GM19324 (cell line): ENCODE measurements at regions not wholly inside any gene's neighbourhood (a gene's known extent, or its start where the extent isn't known, plus 50 kb on each side); places are given as distances from the start of the nearest gene placed in this dataset.
"Not testable (repeated sequence)": the region's sequence is repeated elsewhere in the genome, so short reads cannot be mapped to it uniquely, and the experiment has no call there.

Experiments used
- ATAC-seq: cut with Tn5 transposase; IDR thresholded peaks from one replicate; pipeline ENCODE4 v1.9.1; 2021; ENCODE audit warnings: mild to moderate bottlenecking, moderate library complexity; ENCODE audit not compliant: unreplicated experiment, low FRiP score

DNA sequence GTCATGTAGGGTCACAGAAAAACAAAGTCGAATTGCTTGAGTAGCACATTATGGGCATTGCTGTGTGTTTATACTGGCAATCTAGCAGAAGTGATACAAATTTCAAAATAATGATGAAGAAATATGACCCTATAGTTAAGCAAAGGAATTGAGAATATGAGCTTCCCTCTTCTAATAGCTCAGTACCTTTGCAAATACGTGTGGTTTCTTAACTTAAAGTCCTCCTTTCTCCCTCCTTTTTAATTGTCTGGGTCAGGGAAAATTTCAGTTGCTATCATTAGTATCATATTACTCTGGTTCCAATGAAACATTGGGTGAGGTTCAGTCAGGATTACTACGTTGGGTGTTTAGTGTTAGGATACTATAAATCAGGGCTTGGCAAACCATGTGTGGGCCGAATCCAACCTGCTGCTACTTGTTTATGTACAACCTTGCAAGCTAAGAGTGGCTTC is 166.8 kb upstream of the CARMIL1 start:
- no peak for ATAC-seq

DNA sequence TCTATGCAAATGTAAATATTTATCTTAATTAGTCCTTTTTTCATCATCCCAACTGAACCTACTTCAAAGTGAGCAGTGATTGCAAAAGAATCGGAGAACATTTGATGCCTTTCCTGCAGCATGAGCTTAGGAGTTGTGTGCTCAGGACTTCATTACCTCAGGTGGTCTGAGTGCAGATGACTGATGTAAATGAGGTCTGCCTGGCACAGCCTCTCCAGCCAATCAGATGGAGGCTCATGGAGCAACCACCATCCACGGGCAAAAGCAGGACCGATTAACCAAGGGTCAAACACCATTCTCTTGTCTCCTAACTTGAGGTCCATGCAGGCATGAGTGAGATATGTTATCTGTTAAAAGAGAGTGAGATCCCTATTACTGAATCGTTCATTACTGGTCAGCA is 165.7 kb upstream of the CARMIL1 start:
- ATAC-seq, result no peak

DNA sequence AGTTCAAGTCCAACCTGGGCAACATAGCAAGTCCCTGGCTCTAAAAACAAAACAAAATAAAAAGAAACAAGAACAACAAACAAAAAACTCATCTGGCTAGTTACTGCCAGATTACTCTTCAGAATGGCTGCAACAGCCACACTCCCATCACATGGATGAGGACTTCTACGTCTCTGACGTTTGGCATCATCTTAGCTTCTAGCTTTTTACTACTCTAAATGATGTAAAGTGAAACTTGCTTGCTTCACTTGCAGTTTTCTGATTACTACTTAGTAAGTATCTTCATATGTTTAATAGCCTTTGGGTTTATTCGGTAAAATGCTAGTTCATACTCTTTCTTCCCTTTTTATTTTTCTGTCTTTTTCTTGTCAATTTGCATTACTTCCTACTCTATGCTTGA is 161.1 kb upstream of the CARMIL1 start:
- no peak for ATAC-seq

GRCh38 chr6:25121186-25121585 is 158.0 kb upstream of the CARMIL1 start:
- ATAC-seq, result no peak

- ATAC-seq, result no peak
These were observed 157.2 kb upstream of the CARMIL1 start for GRCh38 chr6:25122001-25122400.

GRCh38 chr6:25122622-25123237 is 156.4 kb upstream of the CARMIL1 start:
- no peak for ATAC-seq

- no peak for ATAC-seq
These were observed 154.9 kb upstream of the CARMIL1 start for GRCh38 chr6:25124216-25124715.

GRCh38 chr6:25125736-25126135 is 153.4 kb upstream of the CARMIL1 start:
- ATAC-seq, result no peak

GRCh38 chr6:25127076-25127837 is 151.9 kb upstream of the CARMIL1 start:
- no peak for ATAC-seq

- ATAC-seq, result no peak
These were observed 148.7 kb upstream of the CARMIL1 start for GRCh38 chr6:25130518-25130917.

- ATAC-seq, result no peak
These were observed 146.2 kb upstream of the CARMIL1 start for GRCh38 chr6:25132934-25133333.

GRCh38 chr6:25133568-25133967 is 145.6 kb upstream of the CARMIL1 start:
- no peak for ATAC-seq

DNA sequence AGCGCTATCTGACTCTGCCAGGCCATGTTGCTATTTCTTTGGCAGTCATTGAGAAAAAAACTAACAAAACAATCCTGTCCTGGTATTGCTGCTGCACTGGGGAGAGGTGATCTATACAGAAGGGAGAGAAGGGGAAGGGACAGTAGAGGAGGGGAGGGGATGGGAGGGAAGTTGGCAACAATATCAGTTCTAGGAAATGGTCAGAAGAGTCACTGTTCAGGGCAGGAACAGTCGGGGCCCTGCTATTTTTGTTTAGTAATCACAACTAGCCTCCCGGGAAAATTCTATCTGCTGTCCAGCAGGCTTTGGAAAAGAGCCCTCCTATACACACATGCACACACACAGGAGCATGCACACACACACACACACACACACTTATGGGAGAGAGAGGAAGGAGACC is 142.3 kb upstream of the CARMIL1 start:
- no peak for ATAC-seq

DNA sequence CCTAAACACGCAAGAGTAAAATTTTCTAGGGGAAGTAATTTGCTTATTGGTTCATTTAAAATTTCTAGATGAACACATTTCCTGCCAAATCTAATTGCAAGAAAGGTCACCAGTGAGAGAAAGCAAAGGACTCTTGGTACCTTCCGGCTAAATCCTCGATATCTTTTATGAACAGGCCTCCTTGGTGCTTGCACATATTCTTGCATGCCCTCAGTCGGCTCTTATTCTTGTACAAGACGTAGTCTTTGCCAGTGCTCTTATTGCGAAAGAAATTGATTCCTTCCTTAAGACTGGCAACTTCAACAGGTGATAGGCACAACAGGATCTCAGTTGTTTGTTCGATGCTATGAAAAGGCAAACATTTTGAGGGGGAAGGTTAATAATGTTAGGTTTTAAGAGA is 141.7 kb upstream of the CARMIL1 start:
- ATAC-seq, result no peak

- ATAC-seq, result no peak
These were observed 141.3 kb upstream of the CARMIL1 start for GRCh38 chr6:25137916-25138232.

DNA sequence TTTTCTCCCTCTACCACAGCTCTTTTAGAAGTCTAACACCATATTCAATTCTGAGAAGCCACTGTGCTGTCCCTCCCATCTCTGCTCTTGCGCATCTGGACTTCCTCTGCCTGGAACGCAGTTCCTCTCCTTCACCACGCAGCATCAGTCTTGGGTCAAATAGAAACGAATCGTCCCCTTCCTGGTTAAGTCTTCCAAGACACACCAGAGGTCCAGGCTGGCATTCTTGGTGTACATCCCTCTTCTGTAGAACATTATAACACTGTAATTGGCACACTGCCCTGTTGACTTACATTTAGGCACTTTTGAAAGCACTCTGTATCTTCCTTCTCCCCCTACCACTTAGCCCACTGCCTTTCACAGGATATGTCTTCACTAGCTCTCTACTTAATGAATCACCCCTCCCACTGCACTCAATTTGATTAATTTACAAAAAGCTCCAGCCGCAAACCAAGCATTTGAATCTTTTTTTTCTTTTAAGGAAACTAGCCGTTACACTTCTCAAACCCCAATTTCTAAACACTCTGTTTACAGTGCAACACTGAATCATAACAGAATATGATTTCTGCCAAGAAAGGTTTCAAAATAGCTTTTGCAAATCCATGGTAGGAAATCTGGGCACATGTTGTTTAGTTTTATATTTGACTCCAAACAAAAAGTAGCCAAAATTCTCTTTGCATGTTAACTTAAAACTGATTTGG is 140.8 kb upstream of the CARMIL1 start:
- peak; percentile 87 for ATAC-seq

GRCh38 chr6:25138934-25139415 is 140.2 kb upstream of the CARMIL1 start:
- peak; percentile 12 for ATAC-seq

- ATAC-seq, result not testable (repeated sequence)
These were observed 139.6 kb upstream of the CARMIL1 start for GRCh38 chr6:25139608-25140007.

GRCh38 chr6:25142506-25142905 is 136.7 kb upstream of the CARMIL1 start:
- no peak for ATAC-seq

DNA sequence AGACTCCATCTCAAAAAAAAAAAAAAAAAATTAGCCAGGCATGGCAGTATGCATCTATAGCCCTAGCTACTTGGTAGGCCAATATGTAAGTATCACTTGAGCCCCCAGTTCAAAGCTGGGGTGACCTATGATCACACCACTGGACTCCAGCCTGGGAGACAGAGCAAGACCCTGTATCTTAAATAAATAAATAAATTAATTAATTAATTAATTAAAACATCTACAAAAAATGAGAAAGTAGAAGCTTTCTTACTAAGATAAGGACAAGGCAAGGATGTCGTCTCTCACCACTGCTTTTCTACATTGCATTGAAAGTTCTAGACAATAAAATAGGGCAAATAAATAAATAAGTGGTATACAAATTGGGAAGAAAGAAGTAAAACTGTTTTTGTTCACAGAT is 134.3 kb upstream of the CARMIL1 start:
- no peak for ATAC-seq

DNA sequence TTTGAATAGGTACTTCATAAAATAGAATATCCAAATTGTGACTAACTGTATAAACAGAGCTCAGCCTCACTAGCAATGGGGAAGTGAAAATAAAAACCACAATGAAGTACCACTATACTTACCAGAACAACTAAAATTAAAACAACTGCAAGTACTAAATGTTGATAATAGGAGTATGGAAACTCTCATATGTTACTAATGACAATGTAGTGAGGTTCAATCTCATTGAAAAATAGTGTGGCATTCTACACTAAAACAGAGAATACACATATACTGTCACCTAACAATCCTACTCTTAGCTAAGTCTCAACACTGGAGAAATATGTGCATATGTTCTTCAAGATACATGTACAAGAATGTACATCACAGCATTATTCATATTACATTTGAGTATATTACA is 132.0 kb upstream of the CARMIL1 start:
- peak; percentile 90 for ATAC-seq
